PC-9 (cell line): ENCODE measurements at regions not wholly inside any gene's neighbourhood (a gene's known extent, or its start where the extent isn't known, plus 50 kb on each side); places are given as distances from the start of the nearest gene placed in this dataset.

Experiments
- CTCF ChIP-seq: fragments of 200-600 bp; sonication (generic); conservative IDR thresholded peaks from 2 replicates; pipeline ENCODE4 v1.6.1; 2017; ENCODE audit warnings: mixed run types, antibody characterized with exemption, mild to moderate bottlenecking, moderate library complexity
- EZH2 ChIP-seq: fragments of 200-600 bp; sonication (generic); IDR thresholded peaks from 2 replicates; pipeline ENCODE4 v1.8.0; 2017; ENCODE audit warnings: antibody characterized with exemption, low read depth

GRCh38 chr13:105773863-105774538 lies 761.5 kb downstream of the EFNB2 start:
- TF ChIP-seq CTCF: no peak
- TF ChIP-seq EZH2: no peak
